OCI-LY3 (cell line): ENCODE measurements at regions not wholly inside any gene's neighbourhood (a gene's known extent, or its start where the extent isn't known, plus 50 kb on each side); places are given as distances from the start of the nearest gene placed in this dataset.

ENCODE experiments used
- H2AFZ ChIP-seq: fragments of 200-600, 300-600 bp; shearing (Covaris generic); 2 replicates; pipeline ENCODE4 v1.6.0; 2014; ENCODE audit warnings: antibody characterized with exemption, low read depth, low read length
- H3K27ac ChIP-seq: fragments of 200-600, 300-600 bp; sonication (generic); 2 replicates; pipeline ENCODE4 v1.5.1; 2014; ENCODE audit warnings: mild to moderate bottlenecking, low read length, moderate library complexity, mixed read lengths
- H3K27me3 ChIP-seq: fragments of 200-600, 300-600 bp; sonication (generic); 2 replicates; pipeline ENCODE4 v1.6.1; 2014; ENCODE audit warnings: low read depth, low read length, mixed read lengths
- H3K36me3 ChIP-seq: fragments of 200-600, 300-600 bp; sonication (generic); replicated peaks from 2 replicates; pipeline ENCODE3; 2014; ENCODE audit warnings: low read depth, low read length, mixed read lengths
- H3K4me1 ChIP-seq: fragments of 300-600, 200-600 bp; sonication (generic); 2 replicates; pipeline ENCODE4 v1.6.1; 2014; ENCODE audit warnings: low read length, mixed read lengths
- H3K4me2 ChIP-seq: fragments of 200-600, 300-600 bp; sonication (generic); 2 replicates; pipeline ENCODE4 v1.6.1; 2014; ENCODE audit warnings: low read length, mixed read lengths
- H3K4me3 ChIP-seq: fragments of 300-600, 200-600 bp; sonication (generic); 2 replicates; pipeline ENCODE4 v1.5.1; 2014; ENCODE audit warnings: antibody characterized with exemption, mild to moderate bottlenecking, low read length, moderate library complexity
- H3K79me2 ChIP-seq: fragments of 300-600, 200-600 bp; shearing (Covaris generic); 2 replicates; pipeline ENCODE4 v1.6.1; 2014; ENCODE audit warnings: mild to moderate bottlenecking, low read length, mixed read lengths
- H3K9ac ChIP-seq: fragments of 300-600, 200-600 bp; shearing (Covaris generic); 2 replicates; pipeline ENCODE4 v1.6.0; 2014; ENCODE audit warnings: mild to moderate bottlenecking, low read length, moderate library complexity
- H3K9me3 ChIP-seq: fragments of 200-600, 300-600 bp; shearing (Covaris generic); 2 replicates; pipeline ENCODE4 v1.6.1; 2014; ENCODE audit warnings: low read length, mixed read lengths; ENCODE audit not compliant: insufficient read depth
- H4K20me1 ChIP-seq: fragments of 200-600, 300-600 bp; sonication (generic); 2 replicates; pipeline ENCODE4 v1.6.1; 2016; ENCODE audit warnings: low read length, mixed read lengths; ENCODE audit not compliant: insufficient read depth
- CTCF ChIP-seq: fragments of 200-600, 300-600 bp; sonication (generic); IDR thresholded peaks from 2 replicates; pipeline ENCODE4 v1.5.1; 2014; ENCODE audit warnings: antibody characterized with exemption, low read length, low read depth
- EZH2phosphoT487 ChIP-seq: fragments of 200-600 bp; shearing (Covaris generic); IDR thresholded peaks from 2 replicates; pipeline ENCODE4 v1.6.1; 2018; ENCODE audit warnings: antibody characterized with exemption, mixed run types, low read depth

GRCh38 chr2:221095356-221095755 lies 476.7 kb downstream of the EPHA4 start:
- TF ChIP-seq CTCF (no peak), EZH2phosphoT487 (no peak)
- H3K9ac ChIP-seq: no peak overlapping the region
- no peaks in the 10 kb centered on the region for H4K20me1 ChIP-seq
- H3K4me3 ChIP-seq: no peak overlapping the region
- H2AFZ ChIP-seq: no peak overlapping the region
- H3K4me2 ChIP-seq: no peak overlapping the region
- peaks cover 7% of the 10 kb centered on the region for H3K4me1 ChIP-seq
- H3K9me3 ChIP-seq: no peaks in the 10 kb centered on the region
- H3K27me3 ChIP-seq: no peaks in the 10 kb centered on the region
- no peaks in the 10 kb centered on the region for H3K79me2 ChIP-seq
- no peak overlapping the region for H3K27ac ChIP-seq
- H3K36me3 ChIP-seq: no peaks in the 10 kb centered on the region

DNA sequence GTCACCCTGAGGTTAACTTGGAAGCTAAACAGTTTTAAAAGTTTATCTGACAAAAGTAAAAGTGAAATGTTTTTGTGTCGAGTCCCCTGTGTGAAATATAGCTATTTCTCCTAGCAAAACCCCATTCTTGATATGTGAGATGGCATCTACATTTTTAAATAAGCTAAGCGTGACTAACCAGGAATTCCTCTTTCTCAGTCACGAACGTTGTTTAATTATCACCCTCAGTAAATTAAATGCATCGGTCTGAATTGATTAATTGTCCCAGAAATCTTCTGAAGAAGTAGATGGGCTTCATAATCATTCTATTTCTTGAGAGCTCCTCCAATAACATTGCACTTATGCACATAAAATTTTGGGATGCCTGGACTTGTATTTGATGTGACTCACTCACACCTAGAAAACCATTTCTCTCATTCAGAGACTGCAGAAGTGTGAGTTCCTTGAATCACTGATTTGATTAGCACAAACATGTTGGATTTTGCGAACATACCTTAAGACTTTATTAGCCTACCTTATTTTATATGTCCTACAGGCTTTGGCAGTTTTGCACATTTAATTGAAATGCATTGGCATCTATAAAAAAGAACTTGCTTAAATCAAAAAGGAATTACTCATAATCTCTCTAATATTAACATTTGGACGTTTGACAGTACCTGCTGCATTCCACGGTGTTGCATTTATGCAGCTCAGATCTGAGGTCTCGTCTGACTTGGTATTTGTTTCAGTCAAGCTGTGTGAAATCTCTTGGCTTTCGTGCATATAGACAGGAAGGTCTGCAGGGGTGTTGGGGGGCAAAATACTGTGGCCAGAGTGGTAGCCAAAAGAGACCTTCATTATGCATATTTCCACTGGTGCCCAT lies 475.2 kb downstream of the EPHA4 start:
- peaks cover 7% of the 10 kb centered on the region for H3K4me1 ChIP-seq
- no peak overlapping the region for H2AFZ ChIP-seq
- no peak overlapping the region for H3K4me2 ChIP-seq
- H3K36me3 ChIP-seq: no peaks in the 10 kb centered on the region
- TF ChIP-seq CTCF (no peak), EZH2phosphoT487 (no peak)
- no peaks in the 10 kb centered on the region for H3K79me2 ChIP-seq
- H4K20me1 ChIP-seq: no peaks in the 10 kb centered on the region
- no peaks in the 10 kb centered on the region for H3K27me3 ChIP-seq
- no peak overlapping the region for H3K9ac ChIP-seq
- no peak overlapping the region for H3K27ac ChIP-seq
- no peaks in the 10 kb centered on the region for H3K9me3 ChIP-seq
- H3K4me3 ChIP-seq: no peak overlapping the region

DNA sequence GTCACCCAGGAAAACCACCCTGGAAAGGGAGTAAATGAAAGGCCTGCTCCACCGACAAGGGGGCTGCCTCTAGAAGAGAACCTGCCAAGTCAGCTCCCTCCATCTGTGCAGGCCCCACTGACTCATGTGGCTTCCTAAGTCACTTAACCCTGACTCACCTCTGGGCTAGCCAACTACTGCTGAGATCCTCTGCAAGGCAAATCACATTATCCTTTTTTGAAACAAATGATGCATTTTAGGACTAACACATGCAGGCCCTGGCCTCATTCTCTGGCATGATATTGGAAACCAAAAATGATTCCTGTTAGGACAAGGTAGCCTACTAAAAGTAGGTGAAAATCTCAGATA lies 474.6 kb downstream of the EPHA4 start:
- Histone ChIP-seq H3K4me2 (no peak overlapping the region), H3K4me3 (no peak overlapping the region), H3K36me3 (no peaks in the 10 kb centered on the region), H3K9ac (no peak overlapping the region), H3K9me3 (no peaks in the 10 kb centered on the region), H3K27ac (no peak overlapping the region), H3K4me1 (peaks cover 7% of the 10 kb centered on the region), H2AFZ (no peak overlapping the region), H4K20me1 (no peaks in the 10 kb centered on the region), H3K79me2 (no peaks in the 10 kb centered on the region), H3K27me3 (no peaks in the 10 kb centered on the region)
- TF ChIP-seq EZH2phosphoT487 (no peak), CTCF (no peak)

- Histone ChIP-seq H3K79me2 (no peaks in the 10 kb centered on the region), H3K36me3 (no peaks in the 10 kb centered on the region), H2AFZ (no peak overlapping the region), H3K4me1 (peaks cover 11% of the 10 kb centered on the region), H3K4me3 (no peak overlapping the region), H3K9me3 (no peaks in the 10 kb centered on the region), H3K4me2 (no peak overlapping the region), H3K27me3 (no peaks in the 10 kb centered on the region), H3K9ac (no peak overlapping the region), H4K20me1 (no peaks in the 10 kb centered on the region), H3K27ac (no peak overlapping the region)
- TF ChIP-seq EZH2phosphoT487 (no peak), CTCF (no peak)
Observed at GRCh38 chr2:221097949-221098348, 474.2 kb downstream of the EPHA4 start.
